ENCODE measurements at regions not wholly inside any gene's neighbourhood (a gene's known extent, or its start where the extent isn't known, plus 50 kb on each side); places are given as distances from the start of the nearest gene placed in this dataset.

- no peak overlapping the region for H3K27ac Mint-ChIP-seq
- H3K27me3 Mint-ChIP-seq (ENCODE audit: low read depth) = no peaks in the 10 kb centered on the region
- ATAC-seq (no peak), DNase-seq (ENCODE audit: low spot score) (no peak)
- H3K4me1 Mint-ChIP-seq = no peaks in the 10 kb centered on the region
- TF ChIP-seq ERG (CRISPR knock-in tag; IDR thresholded peaks at IDR 0.05) = no peak
- TF ChIP-seq JAZF1 (CRISPR knock-in tag; IDR thresholded peaks at IDR 0.05) = no peak
- TF ChIP-seq RORB (CRISPR knock-in tag; IDR thresholded peaks at IDR 0.05) = no peak
- no peak for TF ChIP-seq NFYB (CRISPR knock-in tag; conservative IDR thresholded peaks at IDR 0.05; ENCODE audit: low read depth)
- no peak for TF ChIP-seq IRF2 (CRISPR knock-in tag; IDR thresholded peaks at IDR 0.05; ENCODE audit: borderline replicate concordance, low read depth)
- TF ChIP-seq PRDM15 (CRISPR knock-in tag; IDR thresholded peaks at IDR 0.05) = no peak
- no peak for TF ChIP-seq ATF1 (CRISPR knock-in tag; IDR thresholded peaks at IDR 0.05)
- TF ChIP-seq ZNF232 (CRISPR knock-in tag; IDR thresholded peaks at IDR 0.05) = no peak
- CTCF ChIA-PET = no interaction called here
- no peak overlapping the region for H3K4me3 Mint-ChIP-seq
- POLR2A ChIA-PET = no interaction called here
- no peaks in the 10 kb centered on the region for H3K36me3 Mint-ChIP-seq
- H3K9me3 Mint-ChIP-seq = peaks cover 10% of the 10 kb centered on the region
Measured at GRCh38 chr3:33931512-33931911, 133.1 kb downstream of the PDCD6IP start.

- no peak for TF ChIP-seq FOXP1 (CRISPR knock-in tag; IDR thresholded peaks at IDR 0.05; ENCODE audit: borderline replicate concordance)
- no peak for TF ChIP-seq MLX (CRISPR knock-in tag; IDR thresholded peaks at IDR 0.05)
- DNase-seq (ENCODE audit: low spot score) = no peak
- H3K9me3 Mint-ChIP-seq = peaks cover 10% of the 10 kb centered on the region
- ChIA-PET CTCF (no interaction called here), POLR2A (no interaction called here)
- H3K4me3 Mint-ChIP-seq = no peak overlapping the region
- no peak overlapping the region for H3K27ac Mint-ChIP-seq
- no peaks in the 10 kb centered on the region for H3K36me3 Mint-ChIP-seq
- no peaks in the 10 kb centered on the region for H3K27me3 Mint-ChIP-seq (ENCODE audit: low read depth)
- ATAC-seq = no peak
- H3K4me1 Mint-ChIP-seq = 0 out of 2 replicates have a peak, but pooled peaks cover 2% of the 10 kb centered on the region
Measured at GRCh38 chr3:33932010-33932764, 133.8 kb downstream of the PDCD6IP start.

- TF ChIP-seq TCF7 (CRISPR knock-in tag; IDR thresholded peaks at IDR 0.05; ENCODE audit: low read depth) = no peak
- TF ChIP-seq AR (CRISPR knock-in tag; IDR thresholded peaks at IDR 0.05) = no peak
- TF ChIP-seq MLX (CRISPR knock-in tag; IDR thresholded peaks at IDR 0.05) = no peak
- Mint-ChIP-seq H3K27me3 (ENCODE audit: low read depth) (no peaks in the 10 kb centered on the region), H3K4me3 (no peak overlapping the region), H3K4me1 (0 out of 2 replicates have a peak, but pooled peaks cover 5% of the 10 kb centered on the region), H3K36me3 (no peaks in the 10 kb centered on the region), H3K27ac (no peak overlapping the region), H3K9me3 (peaks cover 10% of the 10 kb centered on the region)
- POLR2A ChIA-PET = interaction anchor here (0.7 kb wide), 1 partner anchor 77 kb away, joined by 4 read pairs; no protein-coding TSS in a partner anchor
- DNase-seq (ENCODE audit: low spot score) = no peak
- no peak for ATAC-seq
- CTCF ChIA-PET = interaction anchor here (1.0 kb wide), 1 partner anchor 79 kb away, joined by 3 read pairs; no protein-coding TSS in a partner anchor
Measured at GRCh38 chr3:33936171-33936920, 137.9 kb downstream of the PDCD6IP start.

Data from WTC11 (cell line).